Head of caudate nucleus (tissue), 42 donors: ENCODE measurements at regions not wholly inside any gene's neighbourhood (a gene's known extent, or its start where the extent isn't known, plus 50 kb on each side); places are given as distances from the start of the nearest gene placed in this dataset.

Experiments
- DNase-seq, 42 donors: peaks; one replicate each; pipeline versions ENCODE4 v3.0.0 to v3.0.0-alpha.2; 2020 to 2021; ENCODE audit warnings: mixed read lengths in 7 of 42
- intact Hi-C: fragments of 100-400 bp; cut with DNase I; formaldehyde crosslinking; loops from one replicate; pipeline ENCODE4 v1.15.0; 2022

DNA sequence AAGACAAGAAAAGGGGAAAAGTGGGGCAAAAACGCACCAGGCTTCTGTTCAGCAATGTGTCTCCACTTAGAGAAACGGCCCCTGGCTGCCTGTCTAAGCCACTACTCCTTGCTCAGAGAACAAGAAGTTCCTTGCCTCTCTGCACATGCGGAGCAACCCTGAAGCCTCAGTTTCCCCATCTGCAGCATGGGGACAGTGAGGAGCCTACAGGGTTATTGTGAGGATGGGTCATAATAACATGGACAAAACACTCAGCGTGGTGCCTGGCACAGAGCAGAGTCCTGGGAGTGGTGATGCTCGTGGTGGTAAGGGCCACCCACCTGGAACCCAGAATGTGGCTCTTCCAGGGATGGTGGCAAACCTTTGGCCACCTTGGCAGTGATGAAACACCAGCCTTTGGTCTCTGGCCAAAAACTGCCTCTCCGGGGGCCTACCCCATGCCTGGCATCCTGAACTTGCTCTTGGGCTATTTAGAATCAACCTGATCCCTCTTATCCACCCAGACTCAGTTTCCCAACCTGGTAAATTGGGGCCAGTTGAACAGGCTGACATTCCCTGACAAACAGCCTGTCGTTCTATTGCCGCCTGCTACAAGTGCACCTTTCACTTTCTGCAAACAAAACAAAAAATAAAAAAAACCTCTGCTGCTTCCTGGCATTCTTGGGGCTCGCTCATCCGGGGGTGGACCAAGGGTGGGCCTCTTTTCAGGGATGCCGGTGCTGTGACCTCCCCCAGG, 56.5 kb upstream of the DLK1 start:
- intact Hi-C loops: no loop called here
- DNase-seq: no peak

DNA sequence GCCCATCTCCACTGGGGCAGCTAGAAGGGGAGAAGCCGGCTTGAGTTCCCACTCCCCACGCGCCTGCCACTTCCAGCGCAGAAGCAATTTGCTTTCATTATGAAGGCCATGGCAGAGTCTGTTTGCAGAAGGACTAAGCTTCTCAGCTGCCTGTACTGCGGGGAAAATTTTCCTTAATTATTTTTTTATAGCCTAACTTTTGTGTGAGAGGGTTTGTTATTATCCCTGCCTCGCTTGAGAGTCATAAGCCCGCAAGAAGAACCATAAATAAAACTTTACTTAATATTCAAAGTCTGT, 56.0 kb upstream of the DLK1 start:
- intact Hi-C loops: no loop called here

DNA sequence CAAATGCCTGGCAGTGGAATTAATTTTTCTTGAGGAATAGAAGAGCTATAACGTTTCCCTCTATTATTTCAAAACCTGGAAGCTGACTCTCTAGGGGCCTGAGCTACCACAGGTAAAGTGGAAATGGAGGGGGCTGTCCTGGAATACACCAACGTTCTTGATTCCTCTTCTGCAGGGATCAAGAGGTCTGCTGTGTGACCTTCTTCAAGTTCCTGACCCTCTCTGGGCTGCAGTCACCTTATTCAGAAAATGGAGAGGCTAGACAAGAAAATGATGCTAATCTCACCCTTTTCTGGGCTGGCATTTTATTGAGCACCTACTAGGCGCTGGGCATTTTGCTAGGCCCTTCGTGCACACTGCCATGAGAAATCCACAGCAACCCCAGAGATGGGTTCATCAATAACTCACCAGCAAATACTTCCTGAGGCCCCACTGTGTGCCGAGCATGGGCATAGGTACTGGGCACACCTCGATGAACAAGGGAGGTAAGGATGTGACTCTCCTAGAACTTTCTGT, 55.2 kb upstream of the DLK1 start:
- DNase-seq: no peak
- intact Hi-C loops: no loop called here

More for the DNA sequence above, 56.0 kb upstream of the DLK1 start:
- DNase-seq: no peak

DNA sequence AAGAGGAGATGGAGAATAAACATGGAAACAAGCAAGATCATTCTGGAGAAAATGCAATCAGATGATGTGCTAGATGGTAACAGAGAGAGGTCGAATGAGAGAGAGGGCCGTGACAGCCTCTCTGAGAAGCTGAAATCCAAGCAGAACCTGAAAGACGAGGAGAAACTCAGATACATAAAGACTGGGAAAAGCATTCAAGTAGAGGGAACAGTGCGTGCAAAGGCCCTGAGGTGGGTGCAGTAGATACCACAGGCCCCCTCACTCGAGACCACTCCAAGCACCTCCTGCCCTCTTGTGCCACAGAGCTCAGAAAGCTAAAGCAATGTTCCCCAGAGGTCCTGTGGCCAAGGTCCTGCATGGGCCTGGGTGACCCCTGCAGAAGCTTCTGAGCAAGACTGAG, 54.8 kb upstream of the DLK1 start:
- intact Hi-C loops: no loop called here
- no peak for DNase-seq

DNA sequence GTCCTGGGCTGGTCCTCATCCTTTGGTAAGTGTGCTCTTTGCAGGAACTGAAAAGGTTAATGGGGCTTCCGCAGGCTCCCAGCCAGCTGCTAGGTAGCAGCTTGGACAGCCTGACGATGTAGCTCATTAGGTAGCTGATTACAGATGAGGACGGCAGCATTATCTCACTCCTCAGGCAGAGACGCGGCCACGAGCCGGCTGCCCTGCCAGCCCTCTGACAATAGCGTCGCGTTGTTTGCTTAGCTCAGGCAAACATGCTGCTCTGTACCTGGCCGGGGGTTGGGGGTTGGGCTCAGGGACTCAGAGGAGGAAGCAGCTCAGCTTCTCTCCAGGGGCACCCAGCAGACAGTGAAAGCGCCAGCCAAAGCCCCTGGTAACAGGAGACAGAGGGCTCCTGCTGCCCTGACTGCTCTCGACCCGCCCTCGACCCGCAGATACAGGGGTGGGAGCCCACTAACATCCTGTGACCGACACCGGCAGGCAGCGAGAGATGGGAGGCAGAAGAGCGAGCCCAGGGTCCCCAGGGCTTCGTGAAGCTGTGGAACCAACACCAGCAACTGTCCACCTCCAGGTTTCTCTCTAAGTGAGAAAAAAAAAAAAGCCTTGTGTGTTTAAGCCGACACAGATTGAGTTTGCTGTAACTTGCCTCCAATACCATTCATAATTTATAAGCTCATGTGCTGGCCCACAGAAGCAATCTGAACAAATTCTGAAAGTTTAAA, 53.4 kb upstream of the DLK1 start:
- intact Hi-C loops: no loop called here
- DNase-seq: no peak

DNA sequence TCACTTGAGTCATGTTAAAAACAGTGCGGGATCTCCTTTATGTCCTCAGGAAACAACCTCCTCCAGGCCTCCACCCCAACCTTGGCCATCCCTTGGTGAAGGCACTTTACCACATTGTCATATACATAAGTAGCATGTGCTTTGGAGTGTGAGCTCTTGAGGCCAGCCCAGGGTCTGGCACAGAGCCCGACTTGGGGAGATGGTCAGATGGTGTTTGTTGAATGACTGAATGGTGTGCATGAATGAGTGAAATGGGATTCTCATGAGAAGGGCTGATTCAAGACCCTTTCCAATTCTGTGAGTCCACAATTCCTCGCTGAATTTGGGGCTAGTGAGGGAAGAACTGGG, 52.9 kb upstream of the DLK1 start:
- intact Hi-C loops: no loop called here
- DNase-seq: no peak

DNA sequence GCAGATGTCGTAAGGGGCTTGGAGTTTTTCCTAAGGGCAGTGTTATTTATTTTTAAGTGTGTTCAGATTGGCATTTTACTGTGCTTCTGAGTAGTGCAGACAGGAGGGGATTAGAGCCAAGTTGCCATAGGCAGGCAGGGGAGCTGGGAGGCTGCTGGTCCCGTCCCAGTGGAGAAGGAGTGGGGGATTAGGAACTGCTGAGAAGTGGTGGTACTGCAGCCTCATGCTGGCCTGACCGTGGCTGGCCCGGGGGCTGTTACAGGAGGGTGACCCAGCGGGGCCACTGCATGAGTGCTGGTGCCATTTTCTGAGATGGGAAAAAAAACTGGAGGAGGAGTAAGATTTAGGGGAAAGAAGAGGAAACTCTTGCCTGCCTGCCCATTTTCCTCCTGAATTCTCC, 52.3 kb upstream of the DLK1 start:
- intact Hi-C loops: no loop called here
- DNase-seq: no peak

DNA sequence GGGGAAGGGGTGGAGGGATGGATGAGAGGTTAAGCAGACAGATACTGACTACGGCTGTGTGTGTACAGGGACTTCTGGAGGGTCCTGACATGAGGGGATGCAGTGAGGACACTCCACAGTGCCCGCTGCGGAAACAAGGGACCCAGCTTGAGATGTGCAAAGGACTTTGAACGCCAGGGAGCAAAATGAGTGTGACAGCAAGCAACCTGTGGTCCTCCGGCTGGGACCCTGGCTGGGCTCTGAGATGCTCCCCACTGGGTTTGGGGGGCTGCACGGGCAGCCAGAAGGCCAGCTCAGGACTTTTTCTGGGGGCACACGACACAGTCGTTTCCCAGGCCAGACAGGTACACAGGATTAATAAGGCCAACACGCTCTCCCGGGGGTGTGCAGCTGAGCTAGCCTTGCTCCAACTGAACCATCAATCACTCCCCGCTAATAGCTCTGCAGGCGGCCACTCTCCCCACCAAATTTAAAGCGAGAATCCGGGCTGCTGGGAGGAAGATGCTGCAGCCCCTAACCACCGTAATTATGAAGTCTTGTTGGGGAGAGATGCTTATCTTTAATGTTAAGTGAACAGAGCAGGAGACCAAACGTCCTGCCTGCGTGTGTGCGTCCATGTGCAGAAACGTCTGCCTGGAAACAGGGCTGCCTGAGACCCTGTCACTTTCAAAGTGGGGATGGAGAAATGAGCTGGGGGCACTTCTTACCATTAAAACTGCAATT, 51.6 kb upstream of the DLK1 start:
- intact Hi-C loops: no loop called here
- DNase-seq: no peak

DNA sequence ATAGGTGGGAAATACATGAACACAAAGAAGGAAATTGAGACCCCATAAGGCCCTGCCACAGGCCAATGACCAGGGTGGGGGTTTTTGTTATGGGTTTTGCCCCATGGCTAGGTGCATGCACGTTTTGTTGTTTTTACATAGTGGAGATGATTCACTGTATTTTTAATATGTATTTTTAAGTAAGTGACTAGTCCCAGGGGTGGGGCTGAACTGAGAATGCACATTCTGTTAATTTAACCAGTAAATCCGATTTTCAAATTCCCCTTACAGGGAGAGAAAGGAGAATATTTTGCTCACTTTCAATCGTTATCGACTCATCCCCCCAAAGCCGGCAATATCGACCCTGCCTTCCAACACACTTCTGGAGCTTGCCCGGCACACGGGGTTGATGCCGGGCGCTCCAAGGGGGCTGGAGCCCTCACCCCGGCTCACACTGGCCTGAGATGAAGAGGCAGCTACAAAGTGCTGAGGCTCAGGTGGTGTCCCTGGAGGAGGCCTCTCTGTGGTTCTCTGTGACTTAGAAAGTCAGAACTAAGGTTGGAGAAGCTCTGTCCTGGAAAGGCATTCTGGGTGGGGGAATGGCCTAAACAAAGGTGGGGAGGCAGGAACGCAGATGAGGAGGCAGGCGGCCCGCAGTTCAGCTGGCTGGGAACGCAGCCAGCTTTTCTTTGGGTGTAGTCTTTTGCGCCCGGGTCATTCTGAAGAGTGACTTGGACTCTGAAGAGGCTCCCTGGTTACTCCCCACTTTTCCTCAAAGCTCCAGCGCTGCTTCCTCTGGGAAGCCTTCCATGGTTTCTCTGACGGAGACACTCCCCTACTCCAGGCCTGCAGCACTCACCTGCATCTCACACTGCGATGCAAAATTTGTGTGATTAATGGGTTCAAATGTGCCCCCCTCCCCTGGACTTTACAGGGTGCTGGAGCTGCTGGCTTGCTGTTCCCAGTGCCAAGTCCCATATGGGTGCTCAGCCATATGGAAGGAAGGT, 50.7 kb upstream of the DLK1 start:
- intact Hi-C loops: no loop called here
- DNase-seq: no peak
